HT-29 (cell line): ENCODE measurements at regions not wholly inside any gene's neighbourhood (a gene's known extent, or its start where the extent isn't known, plus 50 kb on each side); places are given as distances from the start of the nearest gene placed in this dataset.
"Not testable (repeated sequence)": the region's sequence is repeated elsewhere in the genome, so short reads cannot be mapped to it uniquely, and the experiment has no call there.

Source experiments
- DNase-seq: peaks from one replicate; pipeline ENCODE4 v3.0.0-alpha.2; 2015; ENCODE audit warnings: low spot score

DNA sequence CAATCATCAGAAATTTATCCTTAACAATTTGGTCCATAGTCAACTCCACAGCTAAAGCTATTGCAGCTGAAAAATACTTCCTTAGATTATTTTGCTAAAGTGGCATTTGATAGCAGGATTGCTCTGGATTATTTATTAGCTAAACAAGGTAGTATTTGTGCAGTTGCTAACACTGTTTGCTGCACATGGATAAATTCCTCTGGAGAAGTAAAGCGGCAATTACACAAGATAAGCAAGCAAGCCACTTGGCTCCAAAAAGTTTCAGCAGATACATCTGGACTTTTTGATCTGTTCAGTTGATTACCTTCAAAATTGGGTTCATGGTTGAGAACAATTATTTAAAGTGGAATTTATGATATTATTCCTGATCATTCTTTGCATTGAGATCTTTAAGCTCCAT lies 971.5 kb downstream of the C4orf33 start:
- DNase-seq: no peak

- no peak for DNase-seq
Observed at GRCh38 chr4:130068072-130068471, 972.1 kb downstream of the C4orf33 start.

DNA sequence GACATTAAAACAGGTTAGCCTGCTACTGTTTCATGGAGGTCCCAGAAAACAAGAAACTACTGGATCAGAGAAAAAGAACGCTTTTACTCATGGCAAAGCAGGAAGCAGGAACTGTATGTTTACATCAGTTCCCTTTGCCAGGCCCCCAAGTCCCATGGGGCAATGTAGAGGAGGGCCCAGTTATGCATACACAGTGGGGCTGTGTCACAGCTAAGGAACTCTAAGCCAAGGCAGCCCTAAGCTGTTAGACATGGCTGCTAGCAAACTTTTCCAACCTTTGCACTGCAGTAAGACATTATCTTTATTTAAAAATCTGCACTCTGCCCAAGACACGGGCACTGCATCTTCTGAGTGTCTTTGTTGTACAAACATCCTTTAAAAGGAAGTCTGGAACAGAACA lies 975.8 kb downstream of the C4orf33 start:
- no peak for DNase-seq

DNA sequence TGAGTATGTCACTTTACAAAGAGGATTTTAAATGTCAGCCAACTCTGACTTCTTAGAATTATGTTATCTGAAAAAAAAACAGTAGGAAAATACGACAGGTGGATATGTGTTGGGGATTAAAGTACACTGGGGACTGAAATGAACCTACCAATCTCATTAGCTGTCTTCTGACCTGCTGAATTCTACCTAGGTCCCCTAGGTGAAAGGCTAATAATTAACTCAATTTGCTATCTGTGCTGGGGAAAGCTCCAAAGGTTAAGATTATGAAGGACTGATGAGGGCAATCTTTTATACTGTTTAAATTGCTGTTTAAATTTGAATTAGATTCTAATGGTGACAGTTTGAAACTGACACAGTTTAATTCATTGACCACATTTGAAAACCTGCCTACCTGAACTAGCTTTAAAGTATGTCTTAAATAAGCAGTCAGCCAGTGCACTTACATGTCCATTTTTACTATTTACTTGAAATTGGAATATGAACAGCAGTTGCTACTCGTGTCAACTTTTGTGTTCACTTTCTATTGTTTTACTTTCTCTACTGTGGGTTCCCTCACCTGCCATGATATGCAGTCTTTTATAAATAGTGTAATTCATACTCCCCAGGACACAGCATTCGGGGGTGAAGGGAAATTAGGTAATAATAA lies 977.3 kb downstream of the C4orf33 start:
- no peak for DNase-seq

DNA sequence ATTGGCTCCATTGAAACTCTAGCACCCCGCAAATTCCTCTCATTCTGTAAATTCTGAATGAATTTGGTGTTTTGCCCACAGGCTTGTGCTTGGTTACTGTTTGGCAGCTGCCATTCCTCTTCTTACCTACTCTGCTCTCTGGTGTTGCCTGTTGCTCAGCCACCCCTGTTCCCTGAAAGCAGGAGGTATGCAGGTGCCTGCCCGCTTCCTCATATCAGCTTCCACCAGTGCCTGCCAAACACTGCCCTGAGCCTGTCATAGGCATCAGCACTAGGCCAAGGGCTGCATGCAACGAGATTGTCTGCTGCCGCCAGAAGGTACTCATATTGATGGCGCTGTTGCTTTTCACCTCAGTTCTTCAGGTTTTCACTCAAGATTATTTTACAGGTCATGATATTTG lies 978.1 kb downstream of the C4orf33 start:
- DNase-seq: no peak

GRCh38 chr4:130077275-130077674 lies 981.3 kb downstream of the C4orf33 start:
- no peak for DNase-seq

GRCh38 chr4:130079027-130079426 lies 983.1 kb downstream of the C4orf33 start:
- not testable (repeated sequence) for DNase-seq

DNA sequence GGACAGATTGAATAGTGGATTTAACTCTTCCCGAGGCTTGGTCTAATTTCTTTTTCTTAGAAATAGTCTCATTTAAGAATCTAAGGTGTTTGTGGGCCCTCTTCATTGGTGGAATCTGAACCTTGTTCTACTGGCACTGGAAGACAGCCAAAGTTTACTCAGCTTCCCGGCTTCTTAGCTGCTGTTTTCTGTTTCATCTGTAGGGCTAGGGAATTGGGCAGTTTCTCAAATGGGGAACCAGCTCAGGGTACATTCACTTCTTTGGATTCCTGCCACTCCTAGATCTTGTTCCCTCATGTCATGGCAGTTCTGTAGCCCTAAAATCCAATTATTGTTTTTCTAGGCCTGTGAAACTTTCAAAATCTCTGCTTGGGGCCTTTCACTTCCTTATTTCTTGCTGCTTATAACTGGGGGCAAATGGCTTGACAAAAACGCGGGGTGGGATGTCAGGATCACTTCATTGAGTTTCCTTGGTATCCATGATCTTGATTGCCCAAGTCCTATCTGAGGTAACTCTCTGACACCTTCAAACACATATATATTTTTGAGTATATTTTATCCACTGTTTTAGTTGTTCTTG lies 985.0 kb downstream of the C4orf33 start:
- no peak for DNase-seq

DNA sequence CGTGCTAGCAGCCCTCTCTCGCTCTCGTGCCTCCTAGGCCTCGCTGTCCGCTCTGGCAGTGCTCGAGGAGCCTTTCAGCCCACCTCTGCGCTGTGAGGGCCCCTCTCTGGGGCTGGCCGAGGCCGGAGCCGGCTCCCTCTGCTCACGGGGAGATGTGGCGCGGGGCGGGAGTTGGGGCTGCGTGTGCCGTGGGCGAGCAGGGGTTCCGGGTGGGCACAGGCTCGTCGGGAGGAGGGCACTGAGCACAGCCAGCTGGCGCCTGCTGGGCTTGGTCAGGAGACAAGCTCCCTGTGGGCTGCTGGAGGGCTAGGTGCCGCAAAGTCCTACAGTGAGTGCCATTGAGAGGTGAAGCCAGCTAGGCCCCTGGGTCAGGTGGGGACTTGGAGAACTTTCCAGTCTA lies 994.5 kb downstream of the C4orf33 start:
- DNase-seq: no peak

- no peak for DNase-seq
Observed at GRCh38 chr4:130092187-130093015, 996.4 kb downstream of the C4orf33 start.

DNA sequence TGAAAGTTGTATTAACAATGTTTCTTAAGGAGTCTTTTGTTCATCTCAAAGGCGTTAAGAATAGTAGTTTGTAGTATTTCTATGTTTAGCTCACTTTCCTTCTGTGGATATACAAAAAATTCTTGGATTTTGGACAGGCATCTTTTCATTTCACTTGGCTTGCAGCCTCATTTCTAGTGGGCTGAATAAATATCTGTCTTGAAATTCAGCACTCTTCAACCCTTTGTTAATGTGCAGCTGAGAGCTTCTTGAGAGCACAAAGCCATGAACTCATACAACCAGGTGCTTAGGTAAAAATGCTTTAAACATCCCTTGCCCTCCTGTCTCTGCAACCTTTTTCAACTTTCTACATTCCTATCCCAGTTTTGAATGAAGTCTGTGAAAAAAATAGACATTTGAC lies 1003.2 kb downstream of the C4orf33 start:
- no peak for DNase-seq

GRCh38 chr4:130110189-130110588 lies 1014.2 kb downstream of the C4orf33 start:
- no peak for DNase-seq

- no peak for DNase-seq
Observed at GRCh38 chr4:130110770-130111169, 1014.8 kb downstream of the C4orf33 start.

- no peak for DNase-seq
Observed at GRCh38 chr4:130124066-130124465, 1028.1 kb downstream of the C4orf33 start.

GRCh38 chr4:130125467-130125866 lies 1029.5 kb downstream of the C4orf33 start:
- DNase-seq: no peak

GRCh38 chr4:130127297-130127696 lies 1031.3 kb downstream of the C4orf33 start:
- no peak for DNase-seq

- DNase-seq: no peak
Observed at GRCh38 chr4:130131536-130131935, 1035.6 kb downstream of the C4orf33 start.

DNA sequence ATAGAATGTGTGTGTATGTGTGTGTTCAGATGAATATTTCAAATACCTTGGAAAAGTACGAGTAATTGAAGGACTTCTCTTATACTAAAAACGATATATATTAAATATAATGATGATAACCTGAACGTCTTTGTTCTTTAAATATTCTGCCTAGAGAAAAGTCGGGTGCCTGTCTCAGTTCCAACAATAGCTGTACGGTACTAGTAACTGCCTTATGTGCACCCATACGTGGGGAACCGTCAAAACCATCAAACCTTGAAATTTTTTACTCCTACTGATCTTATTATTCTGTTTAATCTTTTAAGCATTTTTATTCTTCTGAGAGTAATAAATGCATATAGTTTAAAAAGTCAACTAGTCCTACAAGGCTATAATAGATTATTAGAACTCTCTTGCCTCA lies 1045.7 kb downstream of the C4orf33 start:
- no peak for DNase-seq

DNA sequence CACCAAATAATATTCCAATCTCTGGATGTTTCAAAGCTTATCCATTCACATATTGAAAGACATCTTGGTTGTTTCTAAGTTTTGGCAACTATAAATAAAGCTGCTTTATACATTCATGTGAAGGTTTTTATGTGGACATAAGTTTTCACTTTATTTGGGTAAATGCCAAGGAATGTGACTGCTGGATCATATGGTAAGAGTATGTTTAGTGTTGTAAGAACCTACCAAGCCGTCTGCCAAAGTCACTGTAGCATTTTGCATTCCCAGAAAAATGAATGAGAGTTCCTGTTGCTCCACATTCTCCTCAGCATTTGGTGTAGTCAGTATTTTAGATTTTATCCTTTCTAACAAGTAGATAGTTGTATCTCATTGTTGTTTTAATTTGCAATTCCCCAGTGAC lies 1047.7 kb downstream of the C4orf33 start:
- no peak for DNase-seq

DNA sequence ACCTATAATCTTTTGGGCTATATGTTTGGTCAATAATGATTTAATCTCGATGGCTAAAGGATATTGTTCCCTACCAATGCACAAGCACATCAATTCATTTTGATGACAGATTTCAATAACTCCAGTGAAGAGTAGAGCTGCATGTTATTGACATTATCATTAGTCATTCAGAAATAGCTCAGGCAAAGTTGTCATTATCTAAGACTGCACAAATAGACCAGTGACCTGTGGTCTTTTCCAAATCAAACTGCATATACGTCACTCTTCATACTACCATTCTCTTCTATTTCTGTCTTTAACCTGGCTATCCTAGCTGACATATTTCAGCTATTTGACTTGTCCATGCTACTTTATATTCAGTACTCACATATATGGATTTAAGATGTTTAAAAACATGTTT lies 1050.8 kb downstream of the C4orf33 start:
- DNase-seq: no peak

- no peak for DNase-seq
Observed at GRCh38 chr4:130147641-130148040, 1051.7 kb downstream of the C4orf33 start.

GRCh38 chr4:130154901-130155300 lies 1058.9 kb downstream of the C4orf33 start:
- DNase-seq: no peak

DNA sequence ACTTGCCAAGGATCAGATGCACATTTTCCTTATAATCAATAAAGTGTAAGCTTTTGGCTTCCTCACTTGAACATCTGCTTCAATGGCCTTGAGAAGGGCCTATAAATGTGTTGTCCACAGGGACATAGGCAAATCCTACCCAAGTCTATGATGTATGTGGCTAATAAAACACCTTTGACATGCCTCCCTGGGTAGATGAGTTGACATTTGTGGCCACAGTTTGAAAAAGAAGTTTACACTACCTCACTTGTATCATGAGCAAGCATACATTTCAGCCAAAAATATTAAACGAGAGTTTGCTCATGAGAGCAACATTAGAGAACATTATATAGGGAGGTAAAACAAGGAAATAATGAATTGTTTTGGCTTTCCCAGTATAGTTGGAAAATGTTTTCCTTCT lies 1067.7 kb downstream of the C4orf33 start:
- no peak for DNase-seq
